NCI-H748 (cell line): ENCODE measurements at regions not wholly inside any gene's neighbourhood (a gene's known extent, or its start where the extent isn't known, plus 50 kb on each side); places are given as distances from the start of the nearest gene placed in this dataset.

Experiments used
- DNase-seq: peaks from one replicate; lab custom pipeline; 2025; ENCODE audit not compliant: unreplicated experiment; lab: John Stamatoyannopoulos, UW

DNA sequence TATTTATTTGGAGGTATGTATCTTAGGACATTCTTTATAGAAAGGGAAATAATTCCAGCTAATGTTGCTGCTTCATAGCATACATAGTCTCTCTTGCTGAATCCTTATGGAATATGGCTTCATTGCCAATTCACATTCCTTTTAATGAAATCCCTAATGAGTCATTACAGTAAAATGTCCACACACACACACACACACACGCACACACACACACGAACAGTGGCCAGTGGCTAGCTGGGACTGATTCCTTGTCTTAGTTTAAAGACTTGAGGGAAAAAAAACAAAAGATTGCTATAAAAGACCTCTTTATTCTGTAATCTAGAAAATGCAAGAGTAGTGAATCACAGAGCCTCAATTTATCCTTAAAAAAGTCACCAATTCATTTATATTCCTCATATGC is 301.6 kb downstream of the SLITRK6 start:
- no peak for DNase-seq

DNA sequence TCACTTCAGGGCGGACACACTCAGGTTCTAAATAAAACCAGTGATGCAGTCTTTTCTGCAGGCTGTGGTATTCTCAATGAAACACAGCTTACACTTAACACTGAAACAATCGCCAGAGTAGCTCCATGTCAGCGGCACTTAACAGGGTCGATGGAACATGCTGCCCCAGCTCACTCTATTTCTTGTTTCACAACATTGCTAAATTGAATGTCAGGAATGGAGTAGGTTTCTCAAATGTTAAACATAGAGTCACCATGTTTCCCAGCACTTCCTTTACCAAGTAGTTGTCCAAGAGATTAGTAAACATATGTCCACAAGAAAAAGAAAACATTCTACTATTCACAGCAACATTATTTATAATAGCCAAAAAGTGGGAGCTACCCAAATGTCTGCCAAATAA is 306.9 kb downstream of the SLITRK6 start:
- DNase-seq, result no peak

DNA sequence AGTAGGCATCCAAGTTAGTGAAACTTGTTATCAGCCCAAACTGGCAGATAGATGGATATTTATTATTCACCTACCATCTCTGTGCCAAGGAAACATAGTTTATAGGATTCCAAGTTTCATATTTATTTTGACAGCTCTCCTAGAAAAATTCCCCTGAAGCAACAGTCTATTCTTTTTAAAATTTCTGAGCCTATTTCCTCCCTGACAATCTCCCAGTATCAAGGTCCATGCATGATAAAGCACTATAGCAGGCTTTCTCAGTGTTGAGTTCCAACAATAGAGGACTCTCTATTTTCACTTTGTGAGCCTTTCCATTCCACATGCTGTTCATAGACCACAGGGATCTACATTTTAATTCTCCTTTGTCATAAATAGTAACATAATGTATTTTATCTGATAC is 312.6 kb downstream of the SLITRK6 start:
- no peak for DNase-seq

DNA sequence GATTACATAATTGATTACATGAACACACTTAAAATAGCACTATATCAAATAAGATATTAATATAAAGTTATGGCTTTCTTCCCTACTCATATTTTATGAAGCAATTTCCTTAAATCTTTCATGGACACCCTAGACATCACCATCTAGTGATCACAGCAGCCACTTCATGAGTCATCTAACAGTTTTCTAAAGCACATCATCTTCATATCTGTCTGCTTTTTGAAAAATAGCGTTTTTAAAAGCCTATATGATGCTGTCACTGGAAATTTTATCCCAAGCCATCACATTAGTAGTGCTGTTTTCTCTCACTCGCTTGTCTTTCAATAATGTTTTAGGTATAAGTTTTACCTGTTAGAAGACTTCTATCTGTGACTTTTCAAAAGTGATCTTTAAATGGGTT is 326.1 kb downstream of the SLITRK6 start:
- DNase-seq, result no peak

DNA sequence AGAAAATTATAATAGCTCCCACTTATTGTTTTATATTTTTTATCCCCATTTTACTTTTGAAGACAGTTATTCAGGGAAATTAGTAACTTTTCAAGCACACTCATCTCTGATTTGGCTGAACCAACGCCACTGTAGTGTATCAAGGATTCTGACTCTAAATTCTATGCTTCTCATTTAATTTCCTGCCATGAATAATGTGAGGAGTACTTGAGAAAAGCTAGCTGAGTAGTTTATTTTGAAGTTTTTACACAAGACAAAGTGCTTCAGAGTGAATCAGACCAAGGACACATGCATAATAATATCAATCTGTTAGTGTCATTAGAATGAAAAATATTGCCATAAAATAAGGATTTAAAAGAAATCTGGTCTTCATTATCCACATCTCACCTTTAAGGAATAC is 329.9 kb downstream of the SLITRK6 start:
- DNase-seq, result no peak

DNA sequence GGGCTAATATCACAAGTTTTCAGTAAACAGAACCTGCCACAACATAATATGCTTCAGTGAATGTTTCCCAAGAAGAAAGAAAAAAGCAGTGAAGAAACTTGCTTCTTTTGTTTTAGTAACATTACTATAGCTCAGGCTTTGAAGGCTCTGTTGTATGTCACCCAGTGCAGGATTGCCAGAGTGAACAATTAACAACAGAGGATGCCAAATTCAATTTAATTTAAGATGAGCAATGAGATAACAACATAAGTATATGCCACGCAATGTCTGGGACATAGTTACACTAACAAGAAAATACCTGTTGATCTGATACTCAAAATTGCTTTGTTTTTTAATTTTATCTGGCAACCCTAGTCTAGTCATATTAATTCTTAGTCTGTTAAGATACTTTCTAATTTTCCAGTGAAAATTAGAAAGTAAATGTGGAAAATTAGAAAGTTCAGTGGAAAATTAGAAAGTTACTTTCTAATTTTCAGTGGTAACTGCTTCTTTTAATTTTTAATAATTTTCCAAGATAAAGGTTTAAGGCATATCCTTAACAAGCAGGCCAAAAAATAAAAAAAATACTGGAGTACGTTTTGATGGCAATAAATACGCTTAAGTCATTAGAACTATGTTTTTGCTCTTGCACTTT is 336.3 kb downstream of the SLITRK6 start:
- no peak for DNase-seq

DNA sequence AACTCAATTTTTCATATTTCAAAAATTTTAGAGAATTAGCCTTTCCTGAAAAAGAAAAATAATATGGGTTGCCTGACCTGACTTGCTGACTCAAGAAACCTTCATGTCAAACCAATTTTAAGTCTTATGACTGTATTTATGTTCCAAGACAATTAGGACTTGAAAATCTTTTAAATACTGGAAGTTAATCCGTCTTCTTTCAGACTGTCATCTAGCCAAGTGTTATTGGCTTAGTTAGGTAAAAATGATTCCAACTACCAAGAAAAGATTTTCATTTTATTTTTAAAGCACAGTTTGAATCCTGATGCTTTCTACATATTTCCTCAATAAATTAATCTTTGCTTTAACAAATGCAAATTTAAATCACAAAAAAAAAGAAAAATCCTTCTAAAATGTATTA is 337.6 kb downstream of the SLITRK6 start:
- no peak for DNase-seq

DNA sequence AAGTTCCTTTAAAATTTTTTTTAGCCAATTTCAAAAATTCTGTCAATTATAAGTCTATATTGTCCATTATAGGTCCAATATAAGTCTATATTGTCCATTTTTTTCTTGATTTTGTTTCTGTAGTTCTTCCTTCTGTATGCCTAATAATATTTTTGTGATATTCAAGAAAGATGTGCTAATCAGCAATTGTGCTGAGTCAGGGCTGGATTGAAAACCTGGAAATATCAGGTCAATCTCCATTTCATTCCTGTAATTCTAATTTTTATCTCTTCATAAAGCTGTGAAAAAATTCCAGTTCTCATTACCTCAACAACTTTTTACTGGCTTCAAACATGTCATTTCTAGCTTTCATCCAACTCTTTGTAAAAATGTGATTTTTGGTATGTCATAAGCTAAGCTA is 353.7 kb downstream of the SLITRK6 start:
- DNase-seq, result no peak

DNA sequence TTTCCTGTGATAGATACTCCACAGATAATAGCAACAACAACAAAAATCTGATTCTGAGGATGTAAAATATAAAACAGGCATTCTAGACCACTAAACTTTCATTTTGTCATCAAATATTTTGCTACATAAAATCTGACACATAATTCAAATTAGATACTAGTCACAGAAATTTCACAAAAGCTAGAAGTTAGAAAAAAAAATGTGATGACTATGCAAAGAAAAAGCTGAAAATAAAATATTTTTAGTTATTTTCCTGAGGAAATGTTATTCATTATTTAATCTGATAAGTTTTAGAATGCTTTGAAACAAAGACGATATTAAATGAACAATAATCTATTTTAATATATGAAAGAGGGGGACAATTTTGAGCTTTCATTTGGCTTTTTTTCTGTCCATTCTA is 357.2 kb downstream of the SLITRK6 start:
- no peak for DNase-seq

DNA sequence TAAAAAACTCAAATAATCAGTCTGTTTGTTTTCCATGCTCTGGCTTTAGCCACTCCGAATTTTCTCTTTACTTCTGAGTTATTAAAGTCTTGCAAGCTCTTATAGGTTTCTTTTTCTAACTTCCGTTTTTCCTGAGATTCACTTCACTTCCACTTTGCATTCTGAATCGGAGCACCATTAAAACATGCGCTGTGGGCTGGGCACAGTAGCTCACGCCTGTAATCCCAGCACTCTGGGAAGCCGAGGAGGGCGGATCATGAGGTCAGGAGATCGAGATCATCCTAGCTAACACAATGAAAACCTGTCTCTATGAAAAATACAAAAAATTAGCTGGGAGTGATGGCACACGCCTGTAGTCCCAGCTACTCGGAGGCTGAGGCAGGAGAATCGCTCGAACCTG is 357.9 kb downstream of the SLITRK6 start:
- no peak for DNase-seq

DNA sequence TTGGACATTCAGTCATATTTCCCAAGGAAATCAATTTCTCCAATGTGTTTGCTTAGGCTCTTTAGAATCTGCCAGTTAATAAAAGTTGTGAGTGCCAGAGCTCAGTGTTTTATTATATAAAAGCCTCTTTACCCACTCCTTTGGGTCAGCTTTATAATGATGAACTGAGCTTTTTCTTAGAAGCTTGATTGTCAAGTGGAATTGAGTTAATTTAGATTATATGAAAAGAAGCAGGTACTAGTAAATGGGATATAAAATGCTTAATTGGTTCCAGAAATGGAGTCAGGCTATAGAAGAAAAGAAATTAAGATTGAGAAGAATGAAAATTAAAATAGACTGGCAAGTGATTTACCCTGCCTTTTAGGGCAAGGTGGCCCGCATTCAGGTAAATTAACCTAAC is 363.2 kb downstream of the SLITRK6 start:
- no peak for DNase-seq

DNA sequence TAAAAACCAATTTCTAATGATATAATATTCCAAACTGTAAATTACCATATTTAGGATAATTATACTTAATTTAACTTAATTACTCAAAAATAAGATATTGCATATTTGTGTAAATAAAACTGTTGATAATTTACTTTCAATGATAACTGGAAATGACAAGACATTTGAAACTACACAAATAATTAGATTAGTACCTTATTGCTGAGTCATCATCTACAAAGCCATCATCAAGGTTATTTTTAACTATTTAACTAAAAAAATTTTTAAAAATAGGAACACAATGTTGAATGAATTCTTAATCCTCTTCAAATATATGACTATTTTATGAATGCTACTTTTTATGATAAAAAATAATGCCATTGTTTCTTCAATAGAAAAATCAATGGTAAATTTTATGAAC is 364.3 kb downstream of the SLITRK6 start:
- no peak for DNase-seq

DNA sequence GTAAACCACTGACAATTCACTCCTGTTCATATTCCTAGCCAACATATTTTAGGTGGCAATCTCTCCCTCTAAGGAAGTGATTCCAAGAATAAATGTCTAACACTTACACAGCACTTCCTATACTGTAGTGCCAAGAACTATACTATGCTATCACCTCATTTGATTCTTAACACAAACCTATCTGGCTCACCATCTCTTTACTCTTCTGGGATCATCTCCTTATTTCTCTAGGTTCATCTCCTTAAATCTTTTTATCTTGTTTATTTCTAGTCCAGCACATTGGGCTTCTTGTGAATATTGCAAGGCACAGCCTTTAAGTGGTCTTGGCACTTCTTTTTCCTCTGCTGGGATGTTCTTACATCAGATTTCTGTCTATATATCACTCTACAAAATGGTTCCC is 366.3 kb downstream of the SLITRK6 start:
- DNase-seq, result no peak

DNA sequence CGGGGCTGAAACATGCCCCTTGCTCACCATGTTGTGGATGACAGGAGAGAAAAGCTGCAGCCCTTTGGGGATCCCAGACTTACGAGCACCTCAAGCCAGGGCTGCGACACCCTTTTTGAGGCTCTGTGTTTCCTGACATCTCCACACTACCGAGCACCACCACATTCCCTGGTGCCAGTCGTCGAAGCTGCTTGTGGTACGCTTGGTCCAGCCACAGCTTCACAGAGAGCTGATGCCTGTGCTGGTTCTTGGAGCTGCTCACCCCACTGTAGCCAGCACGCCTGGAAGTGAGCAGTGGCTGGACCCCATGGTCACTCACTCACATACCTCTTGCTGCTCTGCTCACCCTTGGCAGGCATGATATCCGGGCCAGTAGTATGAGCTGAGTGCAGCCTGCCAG is 367.5 kb downstream of the SLITRK6 start:
- no peak for DNase-seq

DNA sequence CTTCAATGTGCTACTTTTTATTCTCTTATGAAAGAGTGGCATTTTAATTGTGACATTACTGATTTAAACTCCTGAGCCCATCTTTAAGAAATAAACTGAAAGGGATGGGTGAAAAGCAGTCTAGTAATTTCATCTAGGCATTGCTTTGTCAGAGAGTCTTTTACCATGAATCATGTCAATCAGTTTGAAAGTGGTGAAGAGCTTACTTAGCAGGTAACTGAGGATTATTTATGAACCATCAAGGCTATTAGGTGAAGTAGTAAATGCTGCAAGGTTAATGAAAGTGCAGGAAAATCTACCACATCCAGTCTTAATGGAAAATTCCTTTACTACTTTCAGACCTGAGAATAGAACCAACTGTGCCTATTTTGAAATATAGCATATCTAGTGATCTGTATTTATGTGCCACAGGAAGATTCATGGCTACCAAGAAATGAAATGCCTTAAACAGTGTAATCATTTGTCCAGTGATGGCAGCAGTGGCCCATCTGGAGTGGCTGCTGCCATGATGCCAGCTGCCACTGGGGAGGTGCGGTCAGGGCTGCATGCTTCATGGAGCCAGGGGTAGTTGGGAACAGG is 368.9 kb downstream of the SLITRK6 start:
- no peak for DNase-seq

DNA sequence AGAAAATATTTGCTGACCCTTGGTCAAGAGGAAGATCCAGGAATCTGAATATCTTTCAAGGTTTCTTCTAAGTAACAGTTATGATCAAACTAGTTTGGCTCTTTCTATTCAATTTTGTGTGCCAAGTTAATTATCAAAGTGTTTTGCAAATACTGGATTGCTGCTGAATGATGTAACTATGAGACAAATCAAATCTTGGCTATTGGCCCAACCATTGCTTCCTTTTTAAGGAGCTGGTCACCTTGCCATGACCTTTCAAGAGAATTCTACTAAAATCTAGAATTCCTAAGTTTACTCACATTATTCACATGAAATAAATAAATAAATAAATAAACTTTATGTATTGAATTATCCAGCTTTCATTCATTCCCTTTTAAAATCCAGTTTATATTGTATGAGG is 371.8 kb downstream of the SLITRK6 start:
- no peak for DNase-seq

DNA sequence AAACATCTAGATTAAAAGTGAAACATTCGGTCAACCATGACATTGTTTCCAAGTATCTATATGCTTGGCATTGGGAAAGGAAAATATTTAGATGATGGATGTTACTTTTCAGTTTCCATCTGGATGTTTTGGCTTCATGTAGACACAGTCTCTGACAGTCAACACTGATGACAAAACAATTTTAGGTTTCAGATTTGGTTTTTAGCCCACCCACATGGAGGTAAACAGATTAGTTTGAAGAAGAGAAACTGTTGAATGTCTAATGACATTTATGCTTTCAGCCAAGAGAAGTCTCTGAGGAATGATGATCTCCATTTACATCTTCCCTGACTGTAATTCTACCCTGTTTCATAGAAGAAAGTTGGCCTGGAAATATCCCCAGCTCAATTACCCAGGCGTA is 379.1 kb downstream of the SLITRK6 start:
- DNase-seq, result no peak

DNA sequence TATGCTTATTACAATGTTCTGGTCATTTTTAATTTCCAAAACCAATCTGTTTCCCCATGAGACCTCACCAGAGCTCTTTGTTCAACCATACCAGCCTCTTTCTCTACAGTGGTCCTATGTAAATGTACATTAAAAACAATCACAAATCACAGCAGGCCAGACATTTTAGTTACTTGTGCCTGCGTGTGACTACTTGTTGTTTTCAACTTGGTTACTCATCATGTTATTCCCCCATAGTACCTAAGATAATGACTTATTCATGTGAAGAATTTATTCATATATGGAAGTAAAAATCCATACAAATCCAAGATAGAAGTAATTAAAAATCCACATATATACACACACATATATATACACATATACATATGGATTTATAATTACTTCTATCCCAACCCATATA is 379.6 kb downstream of the SLITRK6 start:
- no peak for DNase-seq

DNA sequence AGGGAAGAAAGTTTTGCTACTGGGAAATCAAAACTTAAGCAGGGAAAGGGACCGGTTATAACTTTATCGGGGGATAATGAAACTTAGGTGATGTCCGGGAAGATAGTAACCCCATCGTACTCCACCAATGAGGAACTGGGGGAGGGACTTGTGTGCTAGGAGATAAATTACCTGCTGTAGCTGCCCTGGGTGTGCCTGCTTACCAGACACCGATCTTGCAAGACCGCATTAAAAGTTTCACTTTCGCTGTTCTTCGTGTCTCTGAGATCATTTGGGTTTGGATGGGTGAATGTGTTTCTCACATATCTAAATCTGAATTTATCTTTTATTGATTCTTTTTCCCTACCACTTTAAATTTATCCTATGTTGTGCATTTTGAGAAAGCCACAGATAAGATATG is 381.4 kb downstream of the SLITRK6 start:
- no peak for DNase-seq

DNA sequence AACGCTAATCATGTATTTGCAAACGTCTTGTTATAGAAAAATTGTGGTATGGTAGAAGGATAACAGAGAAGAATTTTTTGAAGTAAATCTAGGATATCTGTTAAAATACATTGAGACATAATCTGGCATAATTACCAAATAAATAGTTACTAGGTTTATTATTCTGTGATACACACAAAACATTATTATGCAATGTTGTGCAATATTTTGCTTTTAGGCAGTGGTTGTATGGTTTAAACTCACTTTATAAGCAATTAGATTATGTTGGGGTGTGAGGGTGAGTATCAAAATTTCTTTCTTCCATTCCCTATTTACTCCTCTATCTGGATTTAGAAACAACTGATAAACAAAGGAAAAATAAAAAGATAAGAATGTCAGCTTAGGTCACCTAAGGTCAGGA is 385.6 kb downstream of the SLITRK6 start:
- no peak for DNase-seq

DNA sequence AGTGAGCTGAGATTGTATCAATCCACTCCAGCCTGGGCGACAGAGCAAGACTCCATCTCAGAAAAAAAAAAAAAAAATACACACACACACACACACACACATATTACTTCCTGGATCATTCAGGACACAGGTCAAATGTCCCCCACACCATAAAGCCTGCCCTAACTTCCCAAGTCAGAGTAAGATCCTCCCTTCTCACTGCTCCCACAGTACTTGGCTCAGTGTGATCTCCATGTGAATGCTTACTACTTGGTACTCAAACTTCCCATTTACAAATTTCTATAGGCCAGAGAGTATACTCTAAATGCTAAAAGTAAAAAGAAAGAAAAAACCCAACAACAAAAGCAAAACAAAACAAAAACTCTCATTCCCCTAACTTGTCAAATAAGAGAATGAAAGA is 386.8 kb downstream of the SLITRK6 start:
- DNase-seq, result no peak

DNA sequence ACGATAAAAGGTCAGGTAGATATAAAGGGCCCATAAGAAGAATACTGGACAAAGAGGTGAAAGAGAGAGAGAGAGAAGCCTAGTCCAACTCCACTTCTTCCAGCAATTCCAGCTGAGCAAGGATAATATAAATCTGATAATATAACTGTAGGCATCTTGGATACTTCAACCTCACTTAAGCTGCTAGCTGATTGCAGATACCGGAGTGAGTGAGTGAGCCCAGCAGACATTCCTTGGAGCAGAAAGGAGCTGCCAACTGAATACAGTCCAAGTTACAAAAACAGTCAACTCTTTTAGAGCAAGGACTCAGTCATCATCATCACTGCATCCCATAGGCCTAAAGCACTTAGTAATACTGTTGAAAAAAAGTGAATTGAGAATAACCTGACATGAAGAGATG is 387.6 kb downstream of the SLITRK6 start:
- DNase-seq, result no peak

DNA sequence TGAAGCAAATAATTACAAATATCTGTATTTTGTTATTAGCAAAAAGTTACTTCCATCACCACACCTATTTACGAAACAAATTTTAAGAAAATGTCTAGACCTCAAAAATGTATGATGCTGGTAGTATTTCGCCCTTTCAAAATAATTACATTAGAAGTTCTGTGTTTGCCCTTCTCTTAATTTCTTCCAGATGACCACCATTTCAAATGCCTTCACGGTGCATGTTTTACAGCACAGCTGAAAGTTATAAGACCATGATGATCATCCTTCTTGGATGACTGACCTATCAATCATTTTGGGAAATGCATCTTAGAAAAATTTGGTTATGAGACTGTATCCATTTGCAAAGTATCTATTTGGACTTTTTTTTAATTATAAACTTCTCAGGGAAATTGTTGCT is 390.8 kb downstream of the SLITRK6 start:
- DNase-seq, result no peak
